CD4-positive, alpha-beta T cell treated with Interleukin-10 for 1 hour (primary cell): ENCODE measurements at regions not wholly inside any gene's neighbourhood (a gene's known extent, or its start where the extent isn't known, plus 50 kb on each side); places are given as distances from the start of the nearest gene placed in this dataset.

Experiments used
- DNase-seq: peaks from one replicate; pipeline ENCODE4 v3.0.0-alpha.2; 2020

GRCh38 chr7:79862447-79863210 is 272.0 kb upstream of the GNAI1 start:
- no peak for DNase-seq

- DNase-seq: no peak
These were observed 279.5 kb upstream of the GNAI1 start for GRCh38 chr7:79855172-79855571.

GRCh38 chr7:79854621-79855020 is 280.0 kb upstream of the GNAI1 start:
- DNase-seq: no peak

GRCh38 chr7:79837915-79838314 is 296.7 kb upstream of the GNAI1 start:
- DNase-seq: no peak

- DNase-seq: no peak
These were observed 301.0 kb upstream of the GNAI1 start for GRCh38 chr7:79833616-79834015.

GRCh38 chr7:79828866-79829265 is 305.8 kb upstream of the GNAI1 start:
- DNase-seq: no peak

GRCh38 chr7:79823246-79823951 is 311.2 kb upstream of the GNAI1 start:
- no peak for DNase-seq

- DNase-seq: no peak
These were observed 311.9 kb upstream of the GNAI1 start for GRCh38 chr7:79822620-79823240.

- DNase-seq: no peak
These were observed 314.2 kb upstream of the GNAI1 start for GRCh38 chr7:79820387-79820786.

GRCh38 chr7:79810916-79811315 is 323.7 kb upstream of the GNAI1 start:
- DNase-seq: no peak

GRCh38 chr7:79806161-79806734 is 328.4 kb upstream of the GNAI1 start:
- no peak for DNase-seq

- DNase-seq: no peak
These were observed 337.3 kb upstream of the MAGI2 start for GRCh38 chr7:79790656-79791262.

GRCh38 chr7:79789584-79790345 is 336.3 kb upstream of the MAGI2 start:
- no peak for DNase-seq

GRCh38 chr7:79787623-79788022 is 334.2 kb upstream of the MAGI2 start:
- DNase-seq: no peak

- no peak for DNase-seq
These were observed 333.6 kb upstream of the MAGI2 start for GRCh38 chr7:79787096-79787495.

GRCh38 chr7:79786187-79786586 is 332.7 kb upstream of the MAGI2 start:
- no peak for DNase-seq

GRCh38 chr7:79785556-79785955 is 332.1 kb upstream of the MAGI2 start:
- DNase-seq: no peak

- DNase-seq: no peak
These were observed 329.4 kb upstream of the MAGI2 start for GRCh38 chr7:79782906-79783305.

GRCh38 chr7:79782256-79782655 is 328.8 kb upstream of the MAGI2 start:
- DNase-seq: no peak

GRCh38 chr7:79781716-79782115 is 328.2 kb upstream of the MAGI2 start:
- DNase-seq: no peak

- no peak for DNase-seq
These were observed 325.6 kb upstream of the MAGI2 start for GRCh38 chr7:79778786-79779770.
